ENCODE measurements at regions not wholly inside any gene's neighbourhood (a gene's known extent, or its start where the extent isn't known, plus 50 kb on each side); places are given as distances from the start of the nearest gene placed in this dataset.

GRCh38 chr10:105538874-105539273 is 897.8 kb downstream of the SORCS3 start:
- no peak for TF ChIP-seq CTCF (IDR thresholded peaks at IDR 0.05; ENCODE audit: low read depth, low read length, poor library complexity, severe bottlenecking)
- TF ChIP-seq EZH2phosphoT487 (IDR thresholded peaks at IDR 0.05; ENCODE audit: borderline replicate concordance, low read length): no peak
